Mesenchymal stem cell (in vitro differentiated cells and primary cell): ENCODE measurements at regions not wholly inside any gene's neighbourhood (a gene's known extent, or its start where the extent isn't known, plus 50 kb on each side); places are given as distances from the start of the nearest gene placed in this dataset.
"Not testable (repeated sequence)": the region's sequence is repeated elsewhere in the genome, so short reads cannot be mapped to it uniquely, and the experiment has no call there.

Experiments
- DNase-seq: peaks from one replicate; pipeline ENCODE4 v3.0.0-alpha.2; 2013
- H2AFZ ChIP-seq: one replicate; pipeline ENCODE4 v1.6.1; 2013; ENCODE audit warnings: low read depth, mild to moderate bottlenecking, control low read depth, inconsistent platforms, low read length, moderate library complexity
- H2AK5ac ChIP-seq: 2 replicates; pipeline ENCODE4 v1.6.1; 2013; ENCODE audit warnings: low read length, moderate library complexity, mild to moderate bottlenecking, inconsistent platforms; ENCODE audit not compliant: severe bottlenecking
- H2BK120ac ChIP-seq: one replicate; pipeline ENCODE4 v1.6.1; 2013; ENCODE audit warnings: low read depth, mild to moderate bottlenecking, inconsistent platforms, low read length, moderate library complexity
- H2BK12ac ChIP-seq, 2 experiments: one replicate each; pipeline ENCODE4 v1.6.1; 2013; ENCODE audit warnings: inconsistent platforms in 2 of 2, low read length in 2 of 2, mild to moderate bottlenecking in 2 of 2, moderate library complexity in 2 of 2, control low read depth in 1 of 2
- H2BK15ac ChIP-seq: one replicate; pipeline ENCODE4 v1.6.1; 2013; ENCODE audit warnings: mild to moderate bottlenecking, low read depth, inconsistent platforms; ENCODE audit not compliant: poor library complexity, severe bottlenecking
- H2BK5ac ChIP-seq: 2 replicates; pipeline ENCODE4 v1.6.1; 2013; ENCODE audit warnings: low read depth, mild to moderate bottlenecking, low read length, control low read depth, inconsistent platforms; ENCODE audit not compliant: poor library complexity, severe bottlenecking
- H3K14ac ChIP-seq, 2 experiments: one replicate each; pipeline ENCODE4 v1.6.1; 2013; ENCODE audit warnings: inconsistent platforms in 2 of 2, low read length in 2 of 2, control low read depth in 1 of 2, mild to moderate bottlenecking in 1 of 2, moderate library complexity in 1 of 2
- H3K18ac ChIP-seq, 2 experiments: one replicate each; pipeline ENCODE4 v1.6.1; 2013; ENCODE audit warnings: inconsistent platforms in 2 of 2, low read length in 2 of 2, control low read depth in 1 of 2, low read depth in 1 of 2, mild to moderate bottlenecking in 1 of 2
- H3K23ac ChIP-seq, 2 experiments: one replicate each; pipeline ENCODE4 v1.6.1; 2013; ENCODE audit warnings: inconsistent platforms in 2 of 2, low read length in 2 of 2, mild to moderate bottlenecking in 2 of 2, moderate library complexity in 2 of 2, control low read depth in 1 of 2
- H3K27ac ChIP-seq: 2 replicates; pipeline ENCODE4 v1.5.1; 2013; ENCODE audit warnings: mild to moderate bottlenecking, moderate library complexity, low read length, control low read depth, inconsistent platforms; ENCODE audit not compliant: poor library complexity, severe bottlenecking
- H3K27me3 ChIP-seq, 2 experiments: 2 replicates each; pipeline versions ENCODE4 v1.6.1 to v1.7.0; 2013; ENCODE audit warnings: low read length in 2 of 2, mild to moderate bottlenecking in 2 of 2, moderate library complexity in 2 of 2, control low read depth in 1 of 2, inconsistent platforms in 1 of 2; ENCODE audit not compliant: control insufficient read depth in 1 of 2, insufficient read depth in 1 of 2
- H3K36me3 ChIP-seq, 2 experiments: 2 replicates each; pipeline versions ENCODE4 v1.6.1 to v1.7.0; 2013; ENCODE audit warnings: low read length in 2 of 2, control low read depth in 1 of 2, inconsistent platforms in 1 of 2, low read depth in 1 of 2, mild to moderate bottlenecking in 1 of 2; ENCODE audit not compliant: insufficient read depth in 2 of 2, control insufficient read depth in 1 of 2
- H3K4ac ChIP-seq, 2 experiments: one replicate each; pipeline ENCODE4 v1.6.1; 2013; ENCODE audit warnings: inconsistent platforms in 2 of 2, low read length in 2 of 2, mild to moderate bottlenecking in 2 of 2, moderate library complexity in 2 of 2, control low read depth in 1 of 2, low read depth in 1 of 2
- H3K4me1 ChIP-seq: 2 replicates; pipeline ENCODE4 v1.6.1; 2013; ENCODE audit warnings: low read depth, low read length, control low read depth; ENCODE audit not compliant: control insufficient read depth, insufficient read depth
- H3K4me2 ChIP-seq: 2 replicates; pipeline ENCODE4 v1.6.1; 2013; ENCODE audit warnings: low read length, mild to moderate bottlenecking, inconsistent platforms; ENCODE audit not compliant: poor library complexity, severe bottlenecking
- H3K4me3 ChIP-seq, 2 experiments: 2 replicates each; pipeline versions ENCODE4 v1.5.1 to v1.7.0; 2013; ENCODE audit warnings: low read length in 2 of 2, mild to moderate bottlenecking in 2 of 2, control low read depth in 1 of 2, low read depth in 1 of 2; ENCODE audit not compliant: insufficient read depth in 1 of 2
- H3K79me1 ChIP-seq: replicated peaks from 2 replicates; pipeline ENCODE4 v1.6.1; 2013; ENCODE audit warnings: mild to moderate bottlenecking, control low read depth, low read length, inconsistent platforms; ENCODE audit not compliant: poor library complexity, severe bottlenecking
- H3K9ac ChIP-seq: 2 replicates; pipeline ENCODE4 v1.7.0; 2013; ENCODE audit warnings: mild to moderate bottlenecking, low read length, moderate library complexity
- H3K9me3 ChIP-seq: 2 replicates; pipeline ENCODE4 v1.7.0; 2013; ENCODE audit warnings: mild to moderate bottlenecking, low read length; ENCODE audit not compliant: control insufficient read depth
- H4K8ac ChIP-seq: one replicate; pipeline ENCODE4 v1.6.1; 2013; ENCODE audit warnings: inconsistent platforms, mild to moderate bottlenecking, low read length, moderate library complexity
- H4K91ac ChIP-seq: one replicate; pipeline ENCODE4 v1.6.1; 2013; ENCODE audit warnings: mild to moderate bottlenecking, low read length, inconsistent platforms
- WGBS: methylation state at CpG from one replicate; pipeline ENCODE4 v1.1.7; 2013; ENCODE audit warnings: mixed read lengths; 5-methylcytosine and 5-hydroxymethylcytosine counted together

GRCh38 chr3:5504135-5504534 lies 316.6 kb downstream of the EDEM1 start:
- H2AK5ac ChIP-seq = no peak overlapping the region
- H3K79me1 ChIP-seq = no peaks in the 10 kb centered on the region
- 68% methylated on average over 5 of the region's 5 CpGs for WGBS
- no peak overlapping the region for H3K23ac ChIP-seq
- H3K4me1 ChIP-seq = no peaks in the 10 kb centered on the region
- H4K8ac ChIP-seq = no peak overlapping the region
- DNase-seq = no peak
- no peak overlapping the region for H2BK15ac ChIP-seq
- H3K27me3 ChIP-seq = no peaks in the 10 kb centered on the region
- H3K4me2 ChIP-seq = no peak overlapping the region
- H3K9ac ChIP-seq = no peak overlapping the region
- no peak overlapping the region for H2BK5ac ChIP-seq
- no peak overlapping the region for H3K18ac ChIP-seq
- H3K9me3 ChIP-seq = peaks cover 16% of the 10 kb centered on the region
- H3K14ac ChIP-seq = no peak overlapping the region
- H2BK120ac ChIP-seq = no peak overlapping the region
- no peak overlapping the region for H4K91ac ChIP-seq
- no peak overlapping the region for H2AFZ ChIP-seq
- H3K4me3 ChIP-seq = no peak overlapping the region
- H3K4ac ChIP-seq = no peak overlapping the region
- H2BK12ac ChIP-seq = no peak overlapping the region
- no peak overlapping the region for H3K27ac ChIP-seq
- H3K36me3 ChIP-seq = no peaks in the 10 kb centered on the region

GRCh38 chr3:5505163-5505562 lies 317.7 kb downstream of the EDEM1 start:
- H3K9me3 ChIP-seq = peaks cover 22% of the 10 kb centered on the region
- no peak overlapping the region for H4K91ac ChIP-seq
- H3K27ac ChIP-seq = no peak overlapping the region
- H3K4ac ChIP-seq = no peak overlapping the region
- no peak overlapping the region for H3K9ac ChIP-seq
- H2BK12ac ChIP-seq = no peak overlapping the region
- no peak overlapping the region for H3K4me2 ChIP-seq
- no peak overlapping the region for H3K18ac ChIP-seq
- H3K4me3 ChIP-seq = no peak overlapping the region
- H3K4me1 ChIP-seq = no peaks in the 10 kb centered on the region
- no peak overlapping the region for H2BK15ac ChIP-seq
- WGBS = 60% methylated on average over 3 of the region's 3 CpGs
- no peaks in the 10 kb centered on the region for H3K27me3 ChIP-seq
- DNase-seq = no peak
- H4K8ac ChIP-seq = no peak overlapping the region
- H3K14ac ChIP-seq = no peak overlapping the region
- no peak overlapping the region for H2AFZ ChIP-seq
- no peaks in the 10 kb centered on the region for H3K36me3 ChIP-seq
- no peak overlapping the region for H2BK5ac ChIP-seq
- no peak overlapping the region for H2AK5ac ChIP-seq
- no peaks in the 10 kb centered on the region for H3K79me1 ChIP-seq
- no peak overlapping the region for H2BK120ac ChIP-seq
- no peak overlapping the region for H3K23ac ChIP-seq

- Histone ChIP-seq H3K4me3 (no peak overlapping the region), H3K14ac (no peak overlapping the region), H3K36me3 (no peaks in the 10 kb centered on the region), H2AK5ac (no peak overlapping the region), H3K27ac (no peak overlapping the region), H3K9me3 (peaks cover 22% of the 10 kb centered on the region), H3K4me1 (no peaks in the 10 kb centered on the region), H2BK15ac (no peak overlapping the region), H3K4ac (no peak overlapping the region), H4K8ac (no peak overlapping the region), H3K27me3 (no peaks in the 10 kb centered on the region), H3K79me1 (no peaks in the 10 kb centered on the region), H3K9ac (no peak overlapping the region), H4K91ac (no peak overlapping the region), H2BK120ac (no peak overlapping the region), H2BK5ac (no peak overlapping the region), H3K23ac (no peak overlapping the region), H3K4me2 (no peak overlapping the region), H2BK12ac (no peak overlapping the region), H2AFZ (no peak overlapping the region), H3K18ac (no peak overlapping the region)
- WGBS = 50% methylated on average over 1 of the region's 2 CpGs
- no peak for DNase-seq
Observed at GRCh38 chr3:5505997-5506396, 318.5 kb downstream of the EDEM1 start.

- not testable (repeated sequence) for H3K4me2 ChIP-seq, H4K8ac ChIP-seq, H3K79me1 ChIP-seq, H2BK5ac ChIP-seq, H4K91ac ChIP-seq, H3K36me3 ChIP-seq, H2BK15ac ChIP-seq, H3K14ac ChIP-seq, H3K27me3 ChIP-seq, H3K9ac ChIP-seq, H3K23ac ChIP-seq, H2BK12ac ChIP-seq, H2AK5ac ChIP-seq, H2BK120ac ChIP-seq, H3K27ac ChIP-seq, H3K4ac ChIP-seq, H3K4me3 ChIP-seq, DNase-seq, H3K18ac ChIP-seq, H3K4me1 ChIP-seq, H2AFZ ChIP-seq
- WGBS = 69% methylated on average over 2 of the region's 3 CpGs
- H3K9me3 ChIP-seq = peaks cover 22% of the 10 kb centered on the region
Observed at GRCh38 chr3:5508860-5509259, 321.4 kb downstream of the EDEM1 start.
